Transverse colon (tissue), 4 donors: ENCODE measurements at regions not wholly inside any gene's neighbourhood (a gene's known extent, or its start where the extent isn't known, plus 50 kb on each side); places are given as distances from the start of the nearest gene placed in this dataset.

Experiments used
- POLR2A ChIP-seq: fragments of 450-650 bp; IDR thresholded peaks from one replicate; pipeline ENCODE4 v1.6.1; 2016; ENCODE audit warnings: antibody characterized with exemption, mild to moderate bottlenecking, moderate library complexity
- POLR2AphosphoS5 ChIP-seq, 3 donors: sonication (generic); formaldehyde crosslinking; IDR thresholded peaks; one replicate each; pipeline ENCODE4 v1.6.1; 2016; ENCODE audit warnings: antibody characterized with exemption in 3 of 3
- TF ChIP-seq, protein P1 (sequence below), 5 experiments: fragments of 200-600 bp in 3 of 5; fragments of 450-650 bp in 2 of 5; sonication (generic) in 3 of 5; IDR thresholded peaks; 1 replicate in 2 of 5; 2 replicates in 3 of 5; pipeline ENCODE4 v1.5.1; 2016 to 2017; ENCODE audit warnings: antibody characterized with exemption in 5 of 5, inconsistent platforms in 3 of 5, mild to moderate bottlenecking in 2 of 5, moderate library complexity in 1 of 5

DNA sequence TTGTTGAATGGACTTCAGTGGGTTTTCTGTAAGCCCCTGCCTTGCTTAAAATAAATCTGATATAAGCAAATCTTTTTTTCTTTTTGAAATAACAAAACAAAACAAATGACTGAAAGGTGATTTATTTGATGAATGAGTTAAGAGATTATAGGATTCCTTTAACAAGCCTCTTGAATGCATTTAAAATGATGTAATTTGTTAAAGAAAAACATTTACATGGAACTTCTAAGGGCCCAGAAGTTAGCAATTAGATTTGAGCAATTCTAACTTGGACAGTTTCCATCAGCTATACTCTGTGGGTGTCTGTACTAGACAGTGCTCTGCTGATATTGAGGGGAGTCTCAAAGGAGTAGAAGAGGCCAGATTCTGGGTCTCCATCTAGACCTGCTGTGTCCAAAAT lies 143.5 kb upstream of the RAG2 start:
- TF ChIP-seq POLR2AphosphoS5 (IDR thresholded peaks at IDR 0.05) (no peak), POLR2A (no peak)
- TF ChIP-seq, protein P1, sequence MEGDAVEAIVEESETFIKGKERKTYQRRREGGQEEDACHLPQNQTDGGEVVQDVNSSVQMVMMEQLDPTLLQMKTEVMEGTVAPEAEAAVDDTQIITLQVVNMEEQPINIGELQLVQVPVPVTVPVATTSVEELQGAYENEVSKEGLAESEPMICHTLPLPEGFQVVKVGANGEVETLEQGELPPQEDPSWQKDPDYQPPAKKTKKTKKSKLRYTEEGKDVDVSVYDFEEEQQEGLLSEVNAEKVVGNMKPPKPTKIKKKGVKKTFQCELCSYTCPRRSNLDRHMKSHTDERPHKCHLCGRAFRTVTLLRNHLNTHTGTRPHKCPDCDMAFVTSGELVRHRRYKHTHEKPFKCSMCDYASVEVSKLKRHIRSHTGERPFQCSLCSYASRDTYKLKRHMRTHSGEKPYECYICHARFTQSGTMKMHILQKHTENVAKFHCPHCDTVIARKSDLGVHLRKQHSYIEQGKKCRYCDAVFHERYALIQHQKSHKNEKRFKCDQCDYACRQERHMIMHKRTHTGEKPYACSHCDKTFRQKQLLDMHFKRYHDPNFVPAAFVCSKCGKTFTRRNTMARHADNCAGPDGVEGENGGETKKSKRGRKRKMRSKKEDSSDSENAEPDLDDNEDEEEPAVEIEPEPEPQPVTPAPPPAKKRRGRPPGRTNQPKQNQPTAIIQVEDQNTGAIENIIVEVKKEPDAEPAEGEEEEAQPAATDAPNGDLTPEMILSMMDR (IDR thresholded peaks at IDR 0.05): no peak
